Prostate gland (tissue), 2 donors: ENCODE measurements at regions not wholly inside any gene's neighbourhood (a gene's known extent, or its start where the extent isn't known, plus 50 kb on each side); places are given as distances from the start of the nearest gene placed in this dataset.

Experiments used
- POLR2A ChIP-seq: fragments of 450-650 bp; IDR thresholded peaks from one replicate; pipeline ENCODE4 v1.6.1; 2016; ENCODE audit warnings: antibody characterized with exemption, mild to moderate bottlenecking
- TF ChIP-seq, protein P1 (sequence below), 4 experiments: fragments of 200-600 bp in 2 of 4; fragments of 450-650 bp in 2 of 4; sonication (generic) in 2 of 4; IDR thresholded peaks; 1 replicate in 3 of 4; 2 replicates in 1 of 4; pipeline ENCODE4 v1.5.1; 2016 to 2019; ENCODE audit warnings: antibody characterized with exemption in 4 of 4, mild to moderate bottlenecking in 2 of 4, moderate library complexity in 2 of 4

DNA sequence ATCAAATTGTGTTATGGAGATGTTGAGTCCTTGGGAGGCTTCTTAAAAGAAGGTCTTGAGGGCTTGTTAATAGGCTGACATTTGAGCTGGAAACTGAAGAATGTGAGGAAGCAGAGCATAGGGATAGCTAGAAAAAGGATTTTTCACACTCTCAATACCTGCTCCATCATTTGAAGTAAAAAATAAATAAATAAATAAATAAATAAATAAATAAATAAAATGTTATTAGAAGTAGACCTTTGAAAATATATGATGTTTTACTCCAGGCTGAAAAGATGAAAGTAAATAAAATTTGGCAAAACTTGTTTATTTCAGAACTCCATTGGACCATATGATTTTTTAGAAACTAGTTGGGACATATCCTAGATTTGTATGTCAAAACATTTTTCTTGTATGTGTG, 1757.8 kb upstream of the TENM3 start:
- TF ChIP-seq POLR2A, result no peak
- TF ChIP-seq, protein P1, sequence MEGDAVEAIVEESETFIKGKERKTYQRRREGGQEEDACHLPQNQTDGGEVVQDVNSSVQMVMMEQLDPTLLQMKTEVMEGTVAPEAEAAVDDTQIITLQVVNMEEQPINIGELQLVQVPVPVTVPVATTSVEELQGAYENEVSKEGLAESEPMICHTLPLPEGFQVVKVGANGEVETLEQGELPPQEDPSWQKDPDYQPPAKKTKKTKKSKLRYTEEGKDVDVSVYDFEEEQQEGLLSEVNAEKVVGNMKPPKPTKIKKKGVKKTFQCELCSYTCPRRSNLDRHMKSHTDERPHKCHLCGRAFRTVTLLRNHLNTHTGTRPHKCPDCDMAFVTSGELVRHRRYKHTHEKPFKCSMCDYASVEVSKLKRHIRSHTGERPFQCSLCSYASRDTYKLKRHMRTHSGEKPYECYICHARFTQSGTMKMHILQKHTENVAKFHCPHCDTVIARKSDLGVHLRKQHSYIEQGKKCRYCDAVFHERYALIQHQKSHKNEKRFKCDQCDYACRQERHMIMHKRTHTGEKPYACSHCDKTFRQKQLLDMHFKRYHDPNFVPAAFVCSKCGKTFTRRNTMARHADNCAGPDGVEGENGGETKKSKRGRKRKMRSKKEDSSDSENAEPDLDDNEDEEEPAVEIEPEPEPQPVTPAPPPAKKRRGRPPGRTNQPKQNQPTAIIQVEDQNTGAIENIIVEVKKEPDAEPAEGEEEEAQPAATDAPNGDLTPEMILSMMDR (IDR thresholded peaks at IDR 0.05), result no peak
